Head of caudate nucleus (tissue), 42 donors: ENCODE measurements at regions not wholly inside any gene's neighbourhood (a gene's known extent, or its start where the extent isn't known, plus 50 kb on each side); places are given as distances from the start of the nearest gene placed in this dataset.

ENCODE experiments used
- DNase-seq, 42 donors: peaks; one replicate each; pipeline versions ENCODE4 v3.0.0 to v3.0.0-alpha.2; 2020 to 2021; ENCODE audit warnings: mixed read lengths in 7 of 42
- intact Hi-C: fragments of 100-400 bp; cut with DNase I; formaldehyde crosslinking; loops from one replicate; pipeline ENCODE4 v1.15.0; 2022

GRCh38 chr17:14794961-14795360 lies 470.2 kb downstream of the PMP22 start:
- DNase-seq, result no peak
- intact Hi-C loops, result no loop called here

- DNase-seq, result no peak
- intact Hi-C loops, result no loop called here
These were observed 471.9 kb downstream of the PMP22 start for GRCh38 chr17:14793237-14793636.

GRCh38 chr17:14792746-14793145 lies 472.4 kb downstream of the PMP22 start:
- intact Hi-C loops, result no loop called here
- DNase-seq, result peak in 1 of 42 donors; percentile 4

- intact Hi-C loops, result no loop called here
- no peak for DNase-seq
These were observed 473.9 kb downstream of the PMP22 start for GRCh38 chr17:14791221-14791620.

GRCh38 chr17:14790521-14790920 lies 474.6 kb downstream of the PMP22 start:
- DNase-seq, result no peak
- intact Hi-C loops, result no loop called here

- intact Hi-C loops, result no loop called here
- no peak for DNase-seq
These were observed 480.0 kb downstream of the PMP22 start for GRCh38 chr17:14784997-14785696.

- DNase-seq, result no peak
- intact Hi-C loops, result no loop called here
These were observed 480.2 kb downstream of the HS3ST3B1 start for GRCh38 chr17:14781123-14781522.

GRCh38 chr17:14780097-14780651 lies 479.3 kb downstream of the HS3ST3B1 start:
- intact Hi-C loops, result no loop called here
- no peak for DNase-seq

- intact Hi-C loops, result no loop called here
- DNase-seq, result no peak
These were observed 478.4 kb downstream of the HS3ST3B1 start for GRCh38 chr17:14779241-14779640.

- intact Hi-C loops, result no loop called here
- no peak for DNase-seq
These were observed 476.4 kb downstream of the HS3ST3B1 start for GRCh38 chr17:14777291-14777690.

- DNase-seq, result no peak
- intact Hi-C loops, result no loop called here
These were observed 475.9 kb downstream of the HS3ST3B1 start for GRCh38 chr17:14776791-14777190.

- no peak for DNase-seq
These were observed 475.0 kb downstream of the HS3ST3B1 start for GRCh38 chr17:14775731-14776492.

GRCh38 chr17:14774774-14775173 lies 473.9 kb downstream of the HS3ST3B1 start:
- intact Hi-C loops, result no loop called here
- no peak for DNase-seq

More at GRCh38 chr17:14775731-14776492, 475.0 kb downstream of the HS3ST3B1 start:
- intact Hi-C loops, result no loop called here

- intact Hi-C loops, result no loop called here
These were observed 471.9 kb downstream of the HS3ST3B1 start for GRCh38 chr17:14772776-14773175.

GRCh38 chr17:14771543-14771942 lies 470.7 kb downstream of the HS3ST3B1 start:
- no peak for DNase-seq
- intact Hi-C loops, result no loop called here

More at GRCh38 chr17:14772776-14773175, 471.9 kb downstream of the HS3ST3B1 start:
- no peak for DNase-seq

- DNase-seq, result no peak
- intact Hi-C loops, result no loop called here
These were observed 468.0 kb downstream of the HS3ST3B1 start for GRCh38 chr17:14768923-14769322.

GRCh38 chr17:14762736-14763479 lies 462.0 kb downstream of the HS3ST3B1 start:
- no peak for DNase-seq
- intact Hi-C loops, result no loop called here

- intact Hi-C loops, result no loop called here
- no peak for DNase-seq
These were observed 460.0 kb downstream of the HS3ST3B1 start for GRCh38 chr17:14760719-14761411.

- intact Hi-C loops, result no loop called here
These were observed 459.3 kb downstream of the HS3ST3B1 start for GRCh38 chr17:14760212-14760611.

More at GRCh38 chr17:14760212-14760611, 459.3 kb downstream of the HS3ST3B1 start:
- no peak for DNase-seq
